IPS DF 6.9 (cell line): ENCODE measurements at regions not wholly inside any gene's neighbourhood (a gene's known extent, or its start where the extent isn't known, plus 50 kb on each side); places are given as distances from the start of the nearest gene placed in this dataset.
"Not testable (repeated sequence)": the region's sequence is repeated elsewhere in the genome, so short reads cannot be mapped to it uniquely, and the experiment has no call there.

ENCODE experiments used
- DNase-seq: peaks from one replicate; pipeline ENCODE4 v3.0.0-alpha.2; 2013; ENCODE audit warnings: low read depth, low spot score
- H3K27ac ChIP-seq: one replicate; pipeline ENCODE4 v1.5.1; 2013; ENCODE audit warnings: low read length, control low read depth
- H3K27me3 ChIP-seq: 2 replicates; pipeline ENCODE4 v1.6.1; 2013; ENCODE audit warnings: mild to moderate bottlenecking, low read length; ENCODE audit not compliant: control insufficient read depth, insufficient read depth
- H3K36me3 ChIP-seq: 2 replicates; pipeline ENCODE4 v1.6.1; 2013; ENCODE audit warnings: low read length; ENCODE audit not compliant: control insufficient read depth, insufficient read depth
- H3K4me1 ChIP-seq: 2 replicates; pipeline ENCODE4 v1.6.1; 2013; ENCODE audit warnings: low read length; ENCODE audit not compliant: control insufficient read depth, insufficient read depth
- H3K4me3 ChIP-seq: 2 replicates; pipeline ENCODE4 v1.5.1; 2013; ENCODE audit warnings: mild to moderate bottlenecking, low read length
- H3K9me3 ChIP-seq: 2 replicates; pipeline ENCODE4 v1.6.1; 2013; ENCODE audit warnings: low read length, inconsistent platforms; ENCODE audit not compliant: control insufficient read depth, insufficient read depth
- WGBS: extraction: QIAGEN DNeasy Blood & Tissue Kit; methylation state at CpG from one replicate; pipeline ENCODE4 v1.1.7; 2013; ENCODE audit warnings: mixed read lengths, missing lambda C conversion rate; ENCODE audit not compliant: insufficient read length, insufficient coverage; 5-methylcytosine and 5-hydroxymethylcytosine counted together

DNA sequence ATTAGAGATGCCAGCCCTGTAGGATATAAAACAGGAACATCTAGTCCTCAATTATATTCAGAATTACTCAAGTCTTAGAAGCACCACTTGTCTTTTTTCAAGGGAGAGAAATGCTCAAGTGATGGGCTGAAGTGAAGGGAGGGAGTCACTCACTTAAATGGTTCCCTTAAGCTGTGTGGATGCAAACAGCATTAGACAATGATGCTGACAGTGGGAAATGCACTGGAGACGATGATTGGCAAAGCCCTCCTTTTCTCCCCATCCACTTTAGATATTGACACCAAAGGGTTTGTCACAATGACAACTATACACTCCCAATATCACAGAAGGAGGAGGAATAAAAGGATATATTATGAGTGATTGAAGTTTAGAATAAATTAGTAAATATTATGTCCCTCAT, 491.4 kb upstream of the SMIM31 start:
- no CpG with 5 or more reads among the region's 1 CpG for WGBS
- not testable (repeated sequence) for H3K27ac ChIP-seq, H3K27me3 ChIP-seq, H3K9me3 ChIP-seq, H3K4me1 ChIP-seq, H3K36me3 ChIP-seq, DNase-seq, H3K4me3 ChIP-seq

- not testable (repeated sequence) for H3K36me3 ChIP-seq, H3K27me3 ChIP-seq, H3K4me1 ChIP-seq, H3K4me3 ChIP-seq, H3K9me3 ChIP-seq, DNase-seq, H3K27ac ChIP-seq
- WGBS, result no CpG with 5 or more reads among the region's 2 CpGs
These were observed 476.5 kb upstream of the SMIM31 start for GRCh38 chr4:164277414-164277813.

DNA sequence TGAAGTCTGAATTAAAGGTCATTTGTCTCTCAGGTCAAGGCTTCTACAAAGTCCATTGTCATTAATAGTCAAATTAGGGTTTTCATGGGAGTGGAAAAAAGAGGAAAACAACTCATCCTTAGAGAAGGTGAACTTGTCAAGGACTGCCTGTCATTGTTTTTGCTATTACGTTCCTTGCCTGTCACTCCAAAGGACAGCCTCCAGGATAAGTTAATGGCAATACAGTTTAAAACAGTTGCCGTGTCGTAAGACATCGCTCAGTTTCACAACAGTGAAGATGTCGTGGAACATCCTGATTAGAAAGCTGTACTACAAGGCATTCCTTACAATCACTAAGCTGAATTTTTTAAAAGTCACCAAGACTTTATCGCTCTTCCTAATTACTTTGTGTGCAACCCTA, 466.8 kb upstream of the SMIM31 start:
- Histone ChIP-seq H3K36me3 (no peaks in the 10 kb centered on the region), H3K27me3 (no peaks in the 10 kb centered on the region), H3K4me1 (no peaks in the 10 kb centered on the region), H3K27ac (no peak overlapping the region), H3K9me3 (no peaks in the 10 kb centered on the region), H3K4me3 (no peak overlapping the region)
- no peak for DNase-seq
- no CpG with 5 or more reads among the region's 6 CpGs for WGBS

DNA sequence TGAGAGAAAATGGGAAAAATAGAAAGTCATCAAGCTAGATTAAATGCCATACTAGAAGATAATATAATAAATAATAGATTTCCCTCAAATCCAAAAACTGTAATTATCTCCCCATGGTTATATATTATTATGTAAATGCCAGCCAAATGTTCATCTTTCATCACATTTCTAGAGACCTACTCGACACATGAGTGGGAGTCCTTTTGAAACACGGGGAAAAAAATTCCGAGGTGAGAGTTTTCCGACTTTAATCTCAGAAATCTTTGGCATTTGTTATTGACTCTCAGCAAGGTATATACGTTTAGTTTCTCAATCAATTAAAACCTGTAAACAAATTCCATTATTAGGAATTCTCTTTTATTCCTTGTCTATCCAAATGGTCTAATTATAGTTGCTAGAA, 465.4 kb upstream of the SMIM31 start:
- no CpG with 5 or more reads among the region's 5 CpGs for WGBS
- no peaks in the 10 kb centered on the region for H3K36me3 ChIP-seq
- no peak overlapping the region for H3K27ac ChIP-seq
- H3K27me3 ChIP-seq, result no peaks in the 10 kb centered on the region
- no peak overlapping the region for H3K4me3 ChIP-seq
- H3K9me3 ChIP-seq, result no peaks in the 10 kb centered on the region
- H3K4me1 ChIP-seq, result no peaks in the 10 kb centered on the region
- no peak for DNase-seq

DNA sequence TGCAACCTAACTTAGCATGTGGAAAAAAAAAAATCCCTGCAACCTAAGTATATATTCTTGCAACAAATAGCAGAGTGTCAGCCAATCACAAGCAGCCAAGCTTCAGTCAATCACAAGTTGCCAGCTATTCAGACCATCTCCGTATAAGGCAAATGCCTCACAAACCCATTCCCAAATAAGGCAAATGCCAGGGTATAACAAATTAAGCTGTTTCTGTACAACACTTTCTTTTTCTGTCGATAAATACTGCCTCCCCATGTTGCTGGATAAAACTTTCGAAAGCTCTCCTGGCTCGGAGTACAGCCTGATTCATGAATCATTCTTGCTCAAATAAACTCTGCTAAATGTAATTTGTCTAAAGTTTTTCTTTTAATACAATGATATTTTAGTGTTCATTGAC, 460.7 kb upstream of the SMIM31 start:
- Histone ChIP-seq H3K27me3 (no peaks in the 10 kb centered on the region), H3K9me3 (no peaks in the 10 kb centered on the region), H3K27ac (no peak overlapping the region), H3K4me3 (no peak overlapping the region), H3K4me1 (no peaks in the 10 kb centered on the region), H3K36me3 (no peaks in the 10 kb centered on the region)
- WGBS, result no CpG with 5 or more reads among the region's 4 CpGs
- DNase-seq, result no peak

GRCh38 chr4:164293743-164294142, 460.2 kb upstream of the SMIM31 start:
- H3K27me3 ChIP-seq, result no peaks in the 10 kb centered on the region
- no CpG with 5 or more reads among the region's 2 CpGs for WGBS

GRCh38 chr4:164301430-164301829, 452.5 kb upstream of the SMIM31 start:
- Histone ChIP-seq H3K27me3 (no peaks in the 10 kb centered on the region), H3K27ac (no peak overlapping the region), H3K4me3 (no peak overlapping the region), H3K4me1 (no peaks in the 10 kb centered on the region), H3K9me3 (no peaks in the 10 kb centered on the region), H3K36me3 (no peaks in the 10 kb centered on the region)
- DNase-seq, result no peak
- WGBS, result no CpG with 5 or more reads among the region's 3 CpGs

More at GRCh38 chr4:164293743-164294142, 460.2 kb upstream of the SMIM31 start:
- no peaks in the 10 kb centered on the region for H3K4me1 ChIP-seq
- no peaks in the 10 kb centered on the region for H3K36me3 ChIP-seq
- no peak overlapping the region for H3K4me3 ChIP-seq
- no peak overlapping the region for H3K27ac ChIP-seq
- no peaks in the 10 kb centered on the region for H3K9me3 ChIP-seq
- no peak for DNase-seq

DNA sequence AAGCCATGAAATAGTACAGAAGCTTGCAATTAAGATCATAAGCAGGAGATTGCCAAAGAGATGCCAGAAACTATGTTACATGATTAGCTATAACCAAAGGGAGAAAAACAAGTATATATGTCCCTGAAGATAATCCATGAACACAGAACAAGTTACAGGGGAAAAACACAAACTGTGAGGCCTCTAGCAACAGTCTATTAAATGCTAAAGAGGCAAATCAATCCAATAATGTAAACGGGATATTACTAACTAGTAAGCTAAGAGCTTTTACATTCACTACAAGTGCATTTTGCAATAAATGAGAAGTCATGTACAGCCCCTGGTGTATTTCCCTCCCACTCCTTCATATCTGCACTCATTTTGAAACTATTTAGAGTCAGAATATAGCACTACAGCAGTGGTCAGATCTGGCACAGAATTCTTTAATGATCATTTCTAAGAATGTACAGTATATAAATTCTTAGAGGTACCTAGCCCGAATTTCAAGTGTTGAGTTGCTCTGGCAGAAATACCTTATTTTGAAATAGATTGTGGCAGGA, 449.8 kb upstream of the SMIM31 start:
- DNase-seq, result no peak
- Histone ChIP-seq H3K27me3 (no peaks in the 10 kb centered on the region), H3K27ac (no peak overlapping the region), H3K4me3 (no peak overlapping the region), H3K9me3 (no peaks in the 10 kb centered on the region), H3K36me3 (no peaks in the 10 kb centered on the region), H3K4me1 (no peaks in the 10 kb centered on the region)
- WGBS, result no CpG with 5 or more reads among the region's 2 CpGs

DNA sequence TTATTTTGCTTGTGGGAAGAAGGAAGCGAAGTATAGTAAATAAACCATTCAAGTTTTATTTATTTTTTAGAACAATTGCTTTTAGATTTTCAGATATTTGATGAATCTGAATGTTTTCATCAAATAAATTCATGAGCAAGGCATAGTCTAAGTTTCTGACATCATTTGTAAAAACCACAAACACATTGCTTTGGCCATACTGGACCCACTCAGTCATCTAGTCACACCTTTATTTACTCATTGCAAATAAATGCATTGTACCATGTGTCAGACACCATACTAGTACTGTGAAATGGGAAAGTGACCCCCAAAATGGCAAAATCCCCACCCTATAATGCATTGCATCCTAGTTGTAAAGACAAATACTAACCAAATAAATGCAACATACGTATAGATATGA, 449.1 kb upstream of the SMIM31 start:
- WGBS, result no CpG with 5 or more reads among the region's 2 CpGs
- H3K36me3 ChIP-seq, result no peaks in the 10 kb centered on the region
- no peak overlapping the region for H3K27ac ChIP-seq

GRCh38 chr4:164307262-164307661, 446.7 kb upstream of the SMIM31 start:
- Histone ChIP-seq H3K36me3 (no peaks in the 10 kb centered on the region), H3K27me3 (no peaks in the 10 kb centered on the region), H3K4me1 (no peaks in the 10 kb centered on the region), H3K4me3 (no peak overlapping the region), H3K9me3 (no peaks in the 10 kb centered on the region), H3K27ac (no peak overlapping the region)
- DNase-seq, result no peak
- WGBS, result no CpG with 5 or more reads among the region's 1 CpG

More for the DNA sequence above, 449.1 kb upstream of the SMIM31 start:
- H3K9me3 ChIP-seq, result no peaks in the 10 kb centered on the region
- no peaks in the 10 kb centered on the region for H3K4me1 ChIP-seq
- no peak overlapping the region for H3K4me3 ChIP-seq
- no peaks in the 10 kb centered on the region for H3K27me3 ChIP-seq
- DNase-seq, result no peak

- no CpG with 5 or more reads among the region's 6 CpGs for WGBS
- Histone ChIP-seq H3K36me3 (no peaks in the 10 kb centered on the region), H3K9me3 (no peaks in the 10 kb centered on the region), H3K27me3 (no peaks in the 10 kb centered on the region), H3K27ac (no peak overlapping the region), H3K4me3 (no peak overlapping the region), H3K4me1 (no peaks in the 10 kb centered on the region; the same call in 1 of the 2 replicates)
- no peak for DNase-seq
These were observed 441.3 kb upstream of the SMIM31 start for GRCh38 chr4:164312671-164313070.
